ENCODE measurements at regions not wholly inside any gene's neighbourhood (a gene's known extent, or its start where the extent isn't known, plus 50 kb on each side); places are given as distances from the start of the nearest gene placed in this dataset.

DNA sequence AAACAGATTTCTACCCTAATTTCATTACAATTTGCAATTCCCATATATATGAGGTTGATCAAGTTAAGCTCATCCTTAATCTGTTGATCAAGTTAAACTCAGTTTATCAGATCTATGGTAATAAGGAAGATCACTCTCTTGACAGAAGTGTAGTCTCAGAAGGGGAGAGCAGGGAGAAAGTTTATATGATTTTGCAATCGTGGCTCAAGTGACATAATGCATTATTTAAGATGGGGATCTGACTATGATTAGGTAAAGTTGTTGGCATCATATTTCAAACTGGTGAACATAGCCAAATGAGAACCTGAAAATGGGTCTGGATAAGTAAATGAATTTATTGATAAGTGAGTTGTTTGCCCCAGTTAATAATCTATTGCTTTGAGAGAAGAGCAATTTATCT is 995.3 kb downstream of the OTOL1 start:
- TF ChIP-seq EZH2 (IDR thresholded peaks at IDR 0.05; ENCODE audit: low read length, missing control alignments) (no peak), CTCF (conservative IDR thresholded peaks at IDR 0.05 in 1 of 2, IDR thresholded peaks at IDR 0.05 in 1 of 2; ENCODE audit: low read depth in 1 of 2, low read length in 2 of 2) (no peak)
